ENCODE measurements at regions not wholly inside any gene's neighbourhood (a gene's known extent, or its start where the extent isn't known, plus 50 kb on each side); places are given as distances from the start of the nearest gene placed in this dataset.

DNA sequence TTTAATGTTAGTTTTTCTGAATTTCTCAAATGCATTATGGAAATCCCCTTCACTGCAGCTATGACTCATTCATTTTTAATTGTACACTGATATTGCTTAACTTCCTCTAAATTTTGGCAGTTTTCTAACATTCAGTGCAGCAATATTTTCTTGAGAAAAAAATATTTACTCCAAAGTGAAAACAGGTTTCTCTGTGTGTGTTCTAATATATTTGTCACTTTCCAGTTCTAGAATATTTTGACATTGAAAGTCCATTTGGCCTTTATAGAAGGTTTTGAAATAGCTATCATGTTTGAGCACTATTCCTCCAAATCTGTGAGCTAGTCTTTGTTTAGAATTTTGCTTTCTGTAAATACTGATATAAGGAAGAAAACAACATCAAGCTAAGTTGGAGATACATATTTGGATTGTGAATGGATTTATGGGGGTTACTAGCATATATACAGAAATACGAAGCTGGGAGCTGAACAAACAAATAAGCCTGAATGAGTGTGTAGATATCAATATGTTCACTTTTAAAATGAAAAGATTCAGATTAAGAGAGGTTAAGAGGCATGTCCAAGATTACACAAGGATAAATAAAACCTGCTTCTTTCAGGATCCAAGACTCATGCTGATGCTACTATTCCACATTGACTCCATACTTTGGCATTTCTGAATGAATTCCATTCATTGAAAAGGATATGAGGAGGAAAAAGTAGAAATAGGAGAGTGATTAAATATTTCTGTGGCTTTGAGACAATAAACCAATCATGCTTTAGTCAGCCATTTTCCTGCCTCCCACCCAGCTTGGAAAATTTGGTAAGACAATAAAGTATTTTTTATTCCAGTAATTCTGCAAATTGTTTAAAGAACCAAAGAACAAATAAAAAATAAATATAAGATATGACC, 57.3 kb upstream of the SLIT2 start:
- no peak overlapping the region for H3K4me3 ChIP-seq
- DNase-seq (ENCODE audit: low read depth, low spot score), result no peak
- FAIRE-seq, result no peak
- intact Hi-C loops (cut with micrococcal nuclease; ENCODE audit: unreplicated experiment), result no loop called here
- no peak overlapping the region for H3K4me2 ChIP-seq (ENCODE audit: control insufficient read depth, insufficient read depth)
- no peak overlapping the region for H3K9ac ChIP-seq (ENCODE audit: control insufficient read depth, insufficient read depth, low read length)
- H4K20me1 ChIP-seq (ENCODE audit: control insufficient read depth, insufficient read depth), result no peaks in the 10 kb centered on the region
- H3K4me1 ChIP-seq (ENCODE audit: control insufficient read depth, insufficient read depth, low read length), result no peaks in the 10 kb centered on the region
- no peaks in the 10 kb centered on the region for H3K36me3 ChIP-seq (ENCODE audit: control insufficient read depth in 2 of 2, insufficient read depth in 2 of 2, low read length in 1 of 2)
- H3K27me3 ChIP-seq (replicated peaks in 1 of 2; ENCODE audit: control insufficient read depth in 2 of 2, insufficient read depth in 2 of 2, low read length in 1 of 2), result no peaks in the 10 kb centered on the region
- RAD21 ChIA-PET (ENCODE audit: unreplicated experiment), result no interaction called here
- H3K9me3 ChIP-seq (replicated peaks; ENCODE audit: control insufficient read depth, insufficient read depth, low read length), result no peaks in the 10 kb centered on the region
- H2AFZ ChIP-seq (ENCODE audit: control insufficient read depth, low read depth, low read length), result no peak overlapping the region
- ATAC-seq, result no peak
- POLR2A ChIA-PET, result no interaction called here
- no peak overlapping the region for H3K27ac ChIP-seq (ENCODE audit: control insufficient read depth, insufficient read depth)
- in situ Hi-C loops (cut with MboI), result no loop called here
- H3K79me2 ChIP-seq (ENCODE audit: control insufficient read depth, insufficient read depth, low read length), result no peaks in the 10 kb centered on the region
- 13% methylated on average over 1 of the region's 1 CpG for WGBS (ENCODE audit: insufficient coverage, insufficient replicate concordance, low lambda C conversion rate, missing lambda C conversion rate)
- no peak for TF ChIP-seq SP1 (IDR thresholded peaks at IDR 0.05; ENCODE audit: low read depth, low read length)
- TF ChIP-seq, protein P1, sequence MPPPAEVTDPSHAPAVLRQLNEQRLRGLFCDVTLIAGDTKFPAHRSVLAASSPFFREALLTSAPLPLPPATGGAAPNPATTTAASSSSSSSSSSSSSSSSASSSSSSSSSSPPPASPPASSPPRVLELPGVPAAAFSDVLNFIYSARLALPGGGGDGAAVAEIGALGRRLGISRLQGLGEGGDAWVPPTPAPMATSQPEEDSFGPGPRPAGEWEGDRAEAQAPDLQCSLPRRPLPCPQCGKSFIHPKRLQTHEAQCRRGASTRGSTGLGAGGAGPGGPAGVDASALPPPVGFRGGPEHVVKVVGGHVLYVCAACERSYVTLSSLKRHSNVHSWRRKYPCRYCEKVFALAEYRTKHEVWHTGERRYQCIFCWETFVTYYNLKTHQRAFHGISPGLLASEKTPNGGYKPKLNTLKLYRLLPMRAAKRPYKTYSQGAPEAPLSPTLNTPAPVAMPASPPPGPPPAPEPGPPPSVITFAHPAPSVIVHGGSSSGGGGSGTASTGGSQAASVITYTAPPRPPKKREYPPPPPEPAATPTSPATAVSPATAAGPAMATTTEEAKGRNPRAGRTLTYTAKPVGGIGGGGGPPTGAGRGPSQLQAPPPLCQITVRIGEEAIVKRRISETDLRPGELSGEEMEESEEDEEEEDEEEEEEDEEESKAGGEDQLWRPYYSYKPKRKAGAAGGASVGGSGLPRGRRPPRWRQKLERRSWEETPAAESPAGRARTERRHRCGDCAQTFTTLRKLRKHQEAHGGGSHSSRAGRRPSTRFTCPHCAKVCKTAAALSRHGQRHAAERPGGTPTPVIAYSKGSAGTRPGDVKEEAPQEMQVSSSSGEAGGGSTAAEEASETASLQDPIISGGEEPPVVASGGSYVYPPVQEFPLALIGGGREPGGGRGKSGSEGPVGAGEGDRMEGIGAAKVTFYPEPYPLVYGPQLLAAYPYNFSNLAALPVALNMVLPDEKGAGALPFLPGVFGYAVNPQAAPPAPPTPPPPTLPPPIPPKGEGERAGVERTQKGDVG (CRISPR knock-in tag; IDR thresholded peaks at IDR 0.05), result no peak
- TF ChIP-seq, protein P2, sequence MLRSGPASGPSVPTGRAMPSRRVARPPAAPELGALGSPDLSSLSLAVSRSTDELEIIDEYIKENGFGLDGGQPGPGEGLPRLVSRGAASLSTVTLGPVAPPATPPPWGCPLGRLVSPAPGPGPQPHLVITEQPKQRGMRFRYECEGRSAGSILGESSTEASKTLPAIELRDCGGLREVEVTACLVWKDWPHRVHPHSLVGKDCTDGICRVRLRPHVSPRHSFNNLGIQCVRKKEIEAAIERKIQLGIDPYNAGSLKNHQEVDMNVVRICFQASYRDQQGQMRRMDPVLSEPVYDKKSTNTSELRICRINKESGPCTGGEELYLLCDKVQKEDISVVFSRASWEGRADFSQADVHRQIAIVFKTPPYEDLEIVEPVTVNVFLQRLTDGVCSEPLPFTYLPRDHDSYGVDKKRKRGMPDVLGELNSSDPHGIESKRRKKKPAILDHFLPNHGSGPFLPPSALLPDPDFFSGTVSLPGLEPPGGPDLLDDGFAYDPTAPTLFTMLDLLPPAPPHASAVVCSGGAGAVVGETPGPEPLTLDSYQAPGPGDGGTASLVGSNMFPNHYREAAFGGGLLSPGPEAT (IDR thresholded peaks at IDR 0.05; ENCODE audit: low read depth), result peak; percentile 44; the same call in 1 of the 2 replicates
- TF ChIP-seq MYC (IDR thresholded peaks at IDR 0.05; ENCODE audit: insufficient read depth, insufficient read length, insufficient replicate concordance, low read length, severe bottlenecking), result no peak
- CTCF ChIA-PET, result no interaction called here
- BruUV-seq (replicated peaks), result no TSS peak
- SMC1A ChIA-PET (ENCODE audit: uncharacterized antibody, unreplicated experiment), result interaction anchor here (0.6 to 0.9 kb wide), 2 partner anchors 21 to 59 kb away, joined by 3 read pairs; no protein-coding TSS in a partner anchor

Data from GM12878 (cell line).